Activated CD8-positive, alpha-beta memory T cell treated with anti-CD3 and anti-CD28 coated beads for 1 hour (primary cell): ENCODE measurements at regions not wholly inside any gene's neighbourhood (a gene's known extent, or its start where the extent isn't known, plus 50 kb on each side); places are given as distances from the start of the nearest gene placed in this dataset.
"Not testable (repeated sequence)": the region's sequence is repeated elsewhere in the genome, so short reads cannot be mapped to it uniquely, and the experiment has no call there.

Source experiments
- DNase-seq, 2 donors: peaks; one replicate each; pipeline ENCODE4 v3.0.0-alpha.2; 2020; ENCODE audit warnings: low read depth in 1 of 2; ENCODE audit errors: extremely low read depth in 1 of 2

- no peak for DNase-seq
Observed at GRCh38 chr18:70416496-70416895, 127.7 kb downstream of the SOCS6 start.

GRCh38 chr18:70415823-70416488 is 127.1 kb downstream of the SOCS6 start:
- DNase-seq: no peak

- no peak for DNase-seq
Observed at GRCh38 chr18:70414315-70414900, 125.6 kb downstream of the SOCS6 start.

- DNase-seq: no peak
Observed at GRCh38 chr18:70413455-70413854, 124.6 kb downstream of the SOCS6 start.

GRCh38 chr18:70411876-70412435 is 123.1 kb downstream of the SOCS6 start:
- no peak for DNase-seq

GRCh38 chr18:70411307-70411706 is 122.5 kb downstream of the SOCS6 start:
- no peak for DNase-seq

GRCh38 chr18:70405052-70405451 is 116.2 kb downstream of the SOCS6 start:
- DNase-seq: no peak

- no peak for DNase-seq
Observed at GRCh38 chr18:70400476-70400875, 111.6 kb downstream of the SOCS6 start.

GRCh38 chr18:70398076-70398475 is 109.2 kb downstream of the SOCS6 start:
- no peak for DNase-seq

- DNase-seq: no peak
Observed at GRCh38 chr18:70397259-70397925, 108.5 kb downstream of the SOCS6 start.

GRCh38 chr18:70395771-70396170 is 106.9 kb downstream of the SOCS6 start:
- DNase-seq: not testable (repeated sequence)

GRCh38 chr18:70394672-70395071 is 105.8 kb downstream of the SOCS6 start:
- DNase-seq: no peak

- DNase-seq: no peak
Observed at GRCh38 chr18:70390371-70391090, 101.7 kb downstream of the SOCS6 start.

GRCh38 chr18:70389036-70389435 is 100.2 kb downstream of the SOCS6 start:
- not testable (repeated sequence) for DNase-seq

- no peak for DNase-seq
Observed at GRCh38 chr18:70387027-70387426, 98.2 kb downstream of the SOCS6 start.

GRCh38 chr18:70386582-70386981 is 97.7 kb downstream of the SOCS6 start:
- no peak for DNase-seq

GRCh38 chr18:70385474-70385873 is 96.6 kb downstream of the SOCS6 start:
- no peak for DNase-seq

GRCh38 chr18:70384181-70384790 is 95.4 kb downstream of the SOCS6 start:
- DNase-seq: no peak

- DNase-seq: no peak
Observed at GRCh38 chr18:70382992-70383717, 94.3 kb downstream of the SOCS6 start.

GRCh38 chr18:70382017-70382416 is 93.2 kb downstream of the SOCS6 start:
- DNase-seq: no peak
